Prostate gland (tissue), 2 donors: ENCODE measurements at regions not wholly inside any gene's neighbourhood (a gene's known extent, or its start where the extent isn't known, plus 50 kb on each side); places are given as distances from the start of the nearest gene placed in this dataset.

ENCODE experiments used
- POLR2A ChIP-seq: fragments of 450-650 bp; IDR thresholded peaks from one replicate; pipeline ENCODE4 v1.6.1; 2016; ENCODE audit warnings: antibody characterized with exemption, mild to moderate bottlenecking
- POLR2AphosphoS5 ChIP-seq: sonication (generic); formaldehyde crosslinking; IDR thresholded peaks from one replicate; pipeline ENCODE4 v1.6.1; 2017; ENCODE audit warnings: antibody characterized with exemption
- TF ChIP-seq, protein P1 (sequence below), 4 experiments: fragments of 200-600 bp in 2 of 4; fragments of 450-650 bp in 2 of 4; sonication (generic) in 2 of 4; IDR thresholded peaks; 1 replicate in 3 of 4; 2 replicates in 1 of 4; pipeline ENCODE4 v1.5.1; 2016 to 2019; ENCODE audit warnings: antibody characterized with exemption in 4 of 4, mild to moderate bottlenecking in 2 of 4, moderate library complexity in 2 of 4

DNA sequence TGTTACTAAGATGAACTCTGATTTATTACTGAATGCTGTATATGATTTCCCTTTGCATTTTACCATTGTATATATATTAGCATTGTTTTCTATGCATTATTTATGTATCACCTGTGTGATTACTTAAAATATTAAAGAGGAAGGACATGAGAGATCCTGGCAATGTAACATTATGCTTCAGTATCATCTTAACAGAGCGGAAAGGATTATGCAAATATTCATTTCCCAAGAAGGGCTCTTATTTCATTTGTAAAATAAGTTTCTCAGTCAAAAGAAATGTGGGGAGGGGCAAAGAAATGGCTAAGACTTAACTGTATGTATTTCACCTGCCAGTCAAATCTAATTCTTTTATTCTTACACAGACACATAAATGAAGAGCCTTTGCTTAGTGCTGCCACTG lies 654.2 kb upstream of the PKDCC start:
- TF ChIP-seq, protein P1, sequence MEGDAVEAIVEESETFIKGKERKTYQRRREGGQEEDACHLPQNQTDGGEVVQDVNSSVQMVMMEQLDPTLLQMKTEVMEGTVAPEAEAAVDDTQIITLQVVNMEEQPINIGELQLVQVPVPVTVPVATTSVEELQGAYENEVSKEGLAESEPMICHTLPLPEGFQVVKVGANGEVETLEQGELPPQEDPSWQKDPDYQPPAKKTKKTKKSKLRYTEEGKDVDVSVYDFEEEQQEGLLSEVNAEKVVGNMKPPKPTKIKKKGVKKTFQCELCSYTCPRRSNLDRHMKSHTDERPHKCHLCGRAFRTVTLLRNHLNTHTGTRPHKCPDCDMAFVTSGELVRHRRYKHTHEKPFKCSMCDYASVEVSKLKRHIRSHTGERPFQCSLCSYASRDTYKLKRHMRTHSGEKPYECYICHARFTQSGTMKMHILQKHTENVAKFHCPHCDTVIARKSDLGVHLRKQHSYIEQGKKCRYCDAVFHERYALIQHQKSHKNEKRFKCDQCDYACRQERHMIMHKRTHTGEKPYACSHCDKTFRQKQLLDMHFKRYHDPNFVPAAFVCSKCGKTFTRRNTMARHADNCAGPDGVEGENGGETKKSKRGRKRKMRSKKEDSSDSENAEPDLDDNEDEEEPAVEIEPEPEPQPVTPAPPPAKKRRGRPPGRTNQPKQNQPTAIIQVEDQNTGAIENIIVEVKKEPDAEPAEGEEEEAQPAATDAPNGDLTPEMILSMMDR (IDR thresholded peaks at IDR 0.05), result no peak
- TF ChIP-seq POLR2A, result no peak
- TF ChIP-seq POLR2AphosphoS5, result no peak
